ENCODE measurements at regions not wholly inside any gene's neighbourhood (a gene's known extent, or its start where the extent isn't known, plus 50 kb on each side); places are given as distances from the start of the nearest gene placed in this dataset.

DNA sequence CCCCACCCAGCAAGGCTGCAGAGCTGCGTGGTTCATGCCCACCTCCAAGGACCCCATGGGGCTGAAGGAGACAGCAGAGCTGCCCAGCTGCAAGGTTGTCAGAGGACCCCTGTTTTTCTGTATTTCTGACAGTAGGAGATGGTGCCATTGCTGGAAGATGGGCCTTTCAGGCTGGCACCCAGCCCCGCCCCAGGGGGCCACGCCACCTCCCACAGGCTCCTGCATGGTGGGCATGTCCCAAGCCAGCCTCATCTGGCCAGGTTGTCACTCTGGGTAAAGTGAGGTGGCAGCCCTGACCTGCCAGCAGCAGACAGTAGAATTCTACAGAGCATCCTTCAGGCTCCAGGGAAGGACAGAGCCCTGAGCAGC, 75.5 kb upstream of the RET start:
- Histone ChIP-seq H3K4me2 (ENCODE audit: insufficient read depth, low read length) (no peak overlapping the region), H3K4me3 (ENCODE audit: low read depth in 1 of 2, low read length in 2 of 2) (no peak overlapping the region), H3K9me3 (ENCODE audit: insufficient read depth, low read length, severe bottlenecking) (no peaks in the 10 kb centered on the region), H3K9ac (ENCODE audit: low read depth, low read length) (no peak overlapping the region), H3K36me3 (ENCODE audit: insufficient read depth, low read length) (no peaks in the 10 kb centered on the region), H3K27me3 (ENCODE audit: insufficient read depth, low read length, poor library complexity) (no peaks in the 10 kb centered on the region), H3K4me1 (ENCODE audit: insufficient read depth, low read length) (no peaks in the 10 kb centered on the region), H3K27ac (ENCODE audit: low read length) (no peak overlapping the region), H4K20me1 (ENCODE audit: insufficient read depth, low read length) (no peaks in the 10 kb centered on the region), H2AFZ (ENCODE audit: low read depth, low read length) (no peak overlapping the region), H3K79me2 (ENCODE audit: insufficient read depth, low read length) (no peaks in the 10 kb centered on the region)
- no peak for ATAC-seq (ENCODE audit: insufficient read depth, low read depth)
- no peak for DNase-seq
- no peak for TF ChIP-seq EZH2 (IDR thresholded peaks at IDR 0.05; ENCODE audit: borderline replicate concordance, low read depth, low read length, severe bottlenecking)
- TF ChIP-seq, protein P1, sequence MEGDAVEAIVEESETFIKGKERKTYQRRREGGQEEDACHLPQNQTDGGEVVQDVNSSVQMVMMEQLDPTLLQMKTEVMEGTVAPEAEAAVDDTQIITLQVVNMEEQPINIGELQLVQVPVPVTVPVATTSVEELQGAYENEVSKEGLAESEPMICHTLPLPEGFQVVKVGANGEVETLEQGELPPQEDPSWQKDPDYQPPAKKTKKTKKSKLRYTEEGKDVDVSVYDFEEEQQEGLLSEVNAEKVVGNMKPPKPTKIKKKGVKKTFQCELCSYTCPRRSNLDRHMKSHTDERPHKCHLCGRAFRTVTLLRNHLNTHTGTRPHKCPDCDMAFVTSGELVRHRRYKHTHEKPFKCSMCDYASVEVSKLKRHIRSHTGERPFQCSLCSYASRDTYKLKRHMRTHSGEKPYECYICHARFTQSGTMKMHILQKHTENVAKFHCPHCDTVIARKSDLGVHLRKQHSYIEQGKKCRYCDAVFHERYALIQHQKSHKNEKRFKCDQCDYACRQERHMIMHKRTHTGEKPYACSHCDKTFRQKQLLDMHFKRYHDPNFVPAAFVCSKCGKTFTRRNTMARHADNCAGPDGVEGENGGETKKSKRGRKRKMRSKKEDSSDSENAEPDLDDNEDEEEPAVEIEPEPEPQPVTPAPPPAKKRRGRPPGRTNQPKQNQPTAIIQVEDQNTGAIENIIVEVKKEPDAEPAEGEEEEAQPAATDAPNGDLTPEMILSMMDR (IDR thresholded peaks at IDR 0.05; ENCODE audit: borderline replicate concordance, extremely low read depth, low read length, poor library complexity, severe bottlenecking) = no peak

DNA sequence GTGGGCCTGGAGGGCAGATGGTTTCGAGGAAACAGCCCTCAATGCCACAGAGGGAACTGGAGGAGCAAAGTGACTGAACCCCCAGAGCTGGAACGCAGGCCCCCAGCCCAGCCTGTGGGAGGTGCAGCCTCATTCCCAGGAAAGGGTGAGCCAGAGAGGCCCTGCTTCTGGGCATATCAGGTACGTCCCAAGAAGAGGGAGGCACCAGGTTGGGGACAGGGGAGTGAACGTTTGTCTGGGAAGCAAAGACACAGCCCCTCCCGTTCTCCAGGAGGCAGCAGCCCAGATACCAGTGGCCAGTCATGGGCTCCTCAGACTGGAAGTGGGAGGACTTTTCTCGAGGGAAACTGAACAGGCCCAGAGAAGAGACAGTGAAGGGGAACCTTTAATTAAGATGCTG, 74.3 kb upstream of the RET start:
- Histone ChIP-seq H3K79me2 (ENCODE audit: insufficient read depth, low read length) (no peaks in the 10 kb centered on the region), H3K4me2 (ENCODE audit: insufficient read depth, low read length) (no peak overlapping the region), H3K4me1 (ENCODE audit: insufficient read depth, low read length) (no peaks in the 10 kb centered on the region), H3K36me3 (ENCODE audit: insufficient read depth, low read length) (no peaks in the 10 kb centered on the region), H3K4me3 (ENCODE audit: low read depth in 1 of 2, low read length in 2 of 2) (no peak overlapping the region), H4K20me1 (ENCODE audit: insufficient read depth, low read length) (no peaks in the 10 kb centered on the region), H3K27ac (ENCODE audit: low read length) (no peak overlapping the region), H2AFZ (ENCODE audit: low read depth, low read length) (no peak overlapping the region), H3K9me3 (ENCODE audit: insufficient read depth, low read length, severe bottlenecking) (no peaks in the 10 kb centered on the region), H3K27me3 (ENCODE audit: insufficient read depth, low read length, poor library complexity) (no peaks in the 10 kb centered on the region), H3K9ac (ENCODE audit: low read depth, low read length) (no peak overlapping the region)
- TF ChIP-seq EZH2 (IDR thresholded peaks at IDR 0.05; ENCODE audit: borderline replicate concordance, low read depth, low read length, severe bottlenecking) = no peak
- TF ChIP-seq, protein P1 (IDR thresholded peaks at IDR 0.05; ENCODE audit: borderline replicate concordance, extremely low read depth, low read length, poor library complexity, severe bottlenecking) = no peak
- no peak for ATAC-seq (ENCODE audit: insufficient read depth, low read depth)
- DNase-seq = no peak

DNA sequence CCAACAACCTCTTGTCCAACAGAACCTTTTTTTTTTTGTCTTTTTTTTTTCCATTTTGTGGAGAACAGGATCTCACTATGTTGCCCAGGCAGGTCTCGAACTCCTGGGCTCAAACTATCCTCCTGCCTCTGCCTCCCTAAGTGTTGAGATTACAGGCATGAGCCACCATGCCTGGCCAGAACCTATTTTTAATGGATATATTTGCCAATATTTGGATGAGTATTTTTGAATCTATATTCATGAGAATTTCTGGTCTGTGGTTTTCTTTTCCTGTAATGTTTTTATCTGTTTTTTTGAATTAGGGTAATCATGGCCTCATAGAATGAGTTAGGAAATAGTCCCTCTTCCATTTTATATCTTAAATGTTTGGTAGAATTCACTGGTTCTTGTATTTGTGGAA, 70.4 kb upstream of the RET start:
- Histone ChIP-seq H3K79me2 (ENCODE audit: insufficient read depth, low read length) (no peaks in the 10 kb centered on the region), H2AFZ (ENCODE audit: low read depth, low read length) (no peak overlapping the region), H3K4me3 (ENCODE audit: low read depth in 1 of 2, low read length in 2 of 2) (no peak overlapping the region), H3K9ac (ENCODE audit: low read depth, low read length) (no peak overlapping the region), H3K27me3 (ENCODE audit: insufficient read depth, low read length, poor library complexity) (no peaks in the 10 kb centered on the region), H3K27ac (ENCODE audit: low read length) (no peak overlapping the region), H4K20me1 (ENCODE audit: insufficient read depth, low read length) (no peaks in the 10 kb centered on the region), H3K9me3 (ENCODE audit: insufficient read depth, low read length, severe bottlenecking) (no peaks in the 10 kb centered on the region), H3K4me1 (ENCODE audit: insufficient read depth, low read length) (no peaks in the 10 kb centered on the region), H3K4me2 (ENCODE audit: insufficient read depth, low read length) (no peak overlapping the region), H3K36me3 (ENCODE audit: insufficient read depth, low read length) (no peaks in the 10 kb centered on the region)
- ATAC-seq (ENCODE audit: insufficient read depth, low read depth) (no peak), DNase-seq (no peak)
- no peak for TF ChIP-seq EZH2 (IDR thresholded peaks at IDR 0.05; ENCODE audit: borderline replicate concordance, low read depth, low read length, severe bottlenecking)
- TF ChIP-seq, protein P1 (IDR thresholded peaks at IDR 0.05; ENCODE audit: borderline replicate concordance, extremely low read depth, low read length, poor library complexity, severe bottlenecking) = no peak

DNA sequence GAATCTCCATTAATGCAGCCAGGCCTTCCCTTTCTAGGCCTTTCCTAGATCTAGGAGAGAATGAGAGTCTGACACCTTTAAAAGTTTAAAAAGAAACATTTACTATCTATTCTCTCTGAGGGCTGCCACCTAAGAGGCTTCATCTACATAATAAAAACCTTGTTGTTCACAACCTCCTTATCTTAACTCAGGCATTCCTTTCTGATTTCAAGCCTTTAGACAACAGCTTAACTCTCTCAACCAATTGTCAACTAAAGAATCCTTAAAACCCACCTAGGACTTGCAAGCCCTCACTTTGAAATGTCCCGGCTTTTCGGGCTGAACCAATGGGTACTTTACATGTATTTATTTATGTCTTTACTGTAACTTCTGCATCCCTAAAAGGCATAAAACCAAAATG, 64.3 kb upstream of the RET start:
- ATAC-seq (ENCODE audit: insufficient read depth, low read depth) (no peak), DNase-seq (no peak)
- Histone ChIP-seq H2AFZ (ENCODE audit: low read depth, low read length) (no peak overlapping the region), H4K20me1 (ENCODE audit: insufficient read depth, low read length) (no peaks in the 10 kb centered on the region), H3K4me3 (ENCODE audit: low read depth in 1 of 2, low read length in 2 of 2) (no peak overlapping the region), H3K9ac (ENCODE audit: low read depth, low read length) (no peak overlapping the region), H3K4me2 (ENCODE audit: insufficient read depth, low read length) (no peak overlapping the region), H3K27ac (ENCODE audit: low read length) (no peak overlapping the region), H3K9me3 (ENCODE audit: insufficient read depth, low read length, severe bottlenecking) (no peaks in the 10 kb centered on the region), H3K4me1 (ENCODE audit: insufficient read depth, low read length) (no peaks in the 10 kb centered on the region), H3K79me2 (ENCODE audit: insufficient read depth, low read length) (no peaks in the 10 kb centered on the region), H3K27me3 (ENCODE audit: insufficient read depth, low read length, poor library complexity) (no peaks in the 10 kb centered on the region), H3K36me3 (ENCODE audit: insufficient read depth, low read length) (no peaks in the 10 kb centered on the region)
- TF ChIP-seq EZH2 (IDR thresholded peaks at IDR 0.05; ENCODE audit: borderline replicate concordance, low read depth, low read length, severe bottlenecking) = no peak
- TF ChIP-seq, protein P1 (IDR thresholded peaks at IDR 0.05; ENCODE audit: borderline replicate concordance, extremely low read depth, low read length, poor library complexity, severe bottlenecking) = no peak

All from DND-41 (cell line).